ENCODE measurements at regions not wholly inside any gene's neighbourhood (a gene's known extent, or its start where the extent isn't known, plus 50 kb on each side); places are given as distances from the start of the nearest gene placed in this dataset.

DNA sequence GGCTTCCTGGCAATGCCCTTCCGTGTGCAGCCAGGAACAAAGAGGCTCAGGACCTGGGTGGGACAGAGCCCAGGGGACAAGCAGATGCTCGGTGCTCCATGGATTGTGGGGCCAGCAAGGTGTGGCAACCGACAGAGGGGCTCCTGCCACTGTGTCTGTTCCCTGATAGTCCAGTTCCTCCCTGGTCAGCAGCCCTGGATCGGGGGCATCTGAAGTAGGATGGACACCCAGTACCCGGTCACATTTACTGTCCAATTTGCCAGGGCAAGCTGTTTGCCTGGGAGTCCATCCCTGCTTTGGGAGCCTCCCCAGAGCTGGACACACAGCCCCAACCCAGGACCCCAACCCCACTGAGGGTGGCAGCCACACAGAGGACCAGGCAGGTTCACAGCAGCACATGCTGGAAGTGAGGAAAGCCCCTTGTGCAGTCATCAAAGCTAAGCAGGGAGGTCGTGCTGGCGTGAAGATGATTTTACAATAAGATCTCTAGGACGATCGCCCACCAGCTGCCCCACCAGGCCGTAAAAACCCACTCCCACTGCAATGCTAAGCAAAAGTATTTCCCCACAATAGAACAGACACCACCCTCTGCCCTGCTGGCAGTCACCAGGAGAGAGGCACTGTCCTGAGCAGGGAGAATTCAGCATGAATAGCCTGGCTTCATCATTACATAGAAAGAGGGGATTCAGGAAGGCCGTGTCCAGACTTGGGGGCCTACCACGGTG is 141.7 kb downstream of the NDUFA10 start:
- DNase-seq (ENCODE audit: low read depth), result no peak

GRCh38 chr2:239882781-239883180 is 142.4 kb downstream of the NDUFA10 start:
- DNase-seq (ENCODE audit: low read depth), result no peak

DNA sequence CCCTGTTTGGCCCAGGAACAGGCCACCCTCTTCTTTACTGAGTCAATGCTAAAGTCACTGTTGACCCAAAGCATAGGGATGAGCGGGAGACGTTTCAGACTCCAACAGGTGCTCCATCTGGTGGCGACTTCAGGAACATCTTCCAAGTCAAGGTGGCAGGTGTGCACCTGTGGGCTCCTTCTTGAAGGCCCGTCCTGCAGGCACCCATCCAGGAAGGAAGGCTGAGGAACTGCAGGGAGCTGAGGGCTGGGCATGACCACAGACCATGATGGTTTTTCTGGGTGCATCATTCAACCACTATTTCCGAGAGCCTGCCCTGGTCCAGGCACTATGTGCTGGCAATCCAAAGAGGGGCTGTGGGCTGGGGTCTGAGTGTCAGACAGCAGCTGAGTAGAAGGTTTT is 142.8 kb downstream of the NDUFA10 start:
- peak; percentile 33 for DNase-seq (ENCODE audit: low read depth)

DNA sequence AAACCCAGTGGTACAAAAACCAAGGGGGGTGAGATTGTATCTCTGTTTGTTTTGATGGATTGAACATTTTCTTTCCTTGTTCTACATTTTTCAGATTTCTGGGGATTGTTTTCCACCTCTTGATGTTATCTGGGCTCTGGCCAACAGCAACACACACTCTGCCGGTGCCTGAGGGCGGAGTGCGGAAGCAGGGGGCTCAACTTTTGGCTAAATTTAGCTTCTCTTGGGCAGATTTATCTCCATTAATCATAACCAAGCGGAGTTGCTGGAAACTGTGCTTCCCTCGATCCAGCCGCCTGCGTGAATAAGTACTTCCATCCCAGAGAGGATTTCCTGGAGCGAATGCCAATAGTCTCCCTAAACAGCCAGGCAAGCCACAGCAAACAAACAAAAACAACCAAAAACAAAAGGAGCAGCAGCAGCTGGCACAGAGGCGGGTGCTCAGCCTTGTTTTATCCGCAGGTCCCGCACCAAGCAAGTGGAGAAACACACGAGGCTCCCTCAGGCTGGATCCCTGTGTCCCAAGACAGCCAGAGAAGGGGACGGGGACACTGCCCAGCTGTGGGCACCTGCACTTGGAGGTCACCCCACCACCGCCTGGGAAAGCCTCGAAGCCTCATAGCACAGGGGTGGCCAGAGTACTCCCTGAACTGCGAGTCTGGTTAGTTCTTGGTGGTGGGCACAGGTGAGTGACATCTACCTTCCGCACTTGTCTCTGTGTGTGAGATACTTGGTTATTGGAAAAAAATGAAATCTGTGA is 143.4 kb downstream of the NDUFA10 start:
- no peak for DNase-seq (ENCODE audit: low read depth)

DNA sequence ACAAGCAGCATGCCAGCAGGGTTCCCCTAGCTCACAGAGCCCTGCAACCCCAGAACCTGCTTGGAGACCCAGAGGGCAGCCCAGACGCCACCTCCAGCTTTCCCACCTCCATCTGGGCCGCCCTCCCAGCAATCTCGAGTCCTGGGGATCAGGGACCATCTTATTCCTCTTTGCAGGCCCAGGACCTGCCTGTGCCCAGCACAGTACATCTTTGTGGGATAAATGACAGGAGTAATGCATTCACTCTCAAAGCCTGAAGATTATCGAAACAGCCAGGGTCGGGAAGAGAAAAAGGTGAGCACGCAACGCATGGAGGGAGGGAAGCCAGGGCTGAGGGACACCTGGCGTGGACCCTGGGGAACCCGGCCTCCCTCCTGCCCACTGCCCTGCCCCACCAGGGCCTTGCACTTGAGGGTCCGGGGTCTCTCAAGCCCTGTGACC is 144.1 kb downstream of the NDUFA10 start:
- DNase-seq (ENCODE audit: low read depth), result no peak

GRCh38 chr2:239880396-239880795 is 144.7 kb downstream of the NDUFA10 start:
- no peak for DNase-seq (ENCODE audit: low read depth)

GRCh38 chr2:239879423-239880084 is 145.6 kb downstream of the NDUFA10 start:
- no peak for DNase-seq (ENCODE audit: low read depth)

DNA sequence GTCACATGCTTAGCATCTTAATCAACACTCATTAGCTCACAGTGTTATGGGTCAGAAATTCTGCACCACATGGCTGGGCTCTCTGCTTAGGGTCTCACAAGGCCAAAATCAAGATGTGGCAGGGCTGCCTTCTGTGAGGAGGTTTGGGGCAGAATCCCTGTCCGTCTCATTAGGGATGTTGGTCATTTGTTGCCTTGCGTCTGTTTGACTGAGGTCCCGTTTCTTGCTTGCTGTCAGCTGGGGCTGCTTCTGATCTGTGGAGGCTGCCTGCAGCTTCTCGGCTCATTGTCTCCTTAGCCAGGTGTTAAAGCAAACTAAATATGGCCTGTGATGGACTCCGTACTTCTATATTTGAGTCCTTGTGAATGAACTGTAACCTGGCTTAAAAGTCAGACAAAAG is 146.5 kb downstream of the NDUFA10 start:
- DNase-seq (ENCODE audit: low read depth), result no peak

GRCh38 chr2:239876948-239877289 is 148.2 kb downstream of the NDUFA10 start:
- no peak for DNase-seq (ENCODE audit: low read depth)

DNA sequence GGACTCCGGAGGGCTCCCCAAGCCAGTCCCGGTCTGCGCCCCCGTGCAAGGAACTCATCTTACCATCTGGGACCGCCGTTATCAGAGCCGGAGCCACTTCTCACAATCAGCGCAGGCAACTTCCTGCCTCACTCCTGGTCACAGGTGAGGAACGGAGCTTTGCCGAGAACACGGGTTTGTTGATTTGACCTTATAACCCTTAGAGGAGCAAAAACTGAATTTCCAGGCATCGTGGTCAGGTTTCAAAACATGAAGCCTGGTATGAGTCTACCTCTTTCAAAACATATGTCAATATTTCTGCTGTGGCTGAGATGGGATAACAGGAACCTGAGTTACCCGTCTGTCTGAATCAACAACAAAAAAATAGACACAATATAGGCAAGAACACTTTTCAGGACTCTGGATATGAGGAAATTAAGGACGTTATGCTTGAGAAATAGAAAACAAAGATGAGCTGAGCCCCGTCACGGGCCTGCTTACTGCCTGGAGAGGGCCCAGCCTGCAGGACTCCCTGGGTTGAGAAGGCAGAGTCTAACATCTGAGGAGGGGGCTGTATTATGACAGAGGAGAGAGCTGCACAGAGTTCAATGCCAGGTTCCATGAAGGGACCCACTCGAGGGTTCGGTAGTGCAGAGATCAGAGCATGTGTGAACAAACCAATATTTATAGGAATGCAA is 148.7 kb downstream of the NDUFA10 start:
- DNase-seq (ENCODE audit: low read depth), result no peak

- DNase-seq (ENCODE audit: low read depth), result no peak
These were observed 150.3 kb downstream of the NDUFA10 start for GRCh38 chr2:239874636-239875356.

DNA sequence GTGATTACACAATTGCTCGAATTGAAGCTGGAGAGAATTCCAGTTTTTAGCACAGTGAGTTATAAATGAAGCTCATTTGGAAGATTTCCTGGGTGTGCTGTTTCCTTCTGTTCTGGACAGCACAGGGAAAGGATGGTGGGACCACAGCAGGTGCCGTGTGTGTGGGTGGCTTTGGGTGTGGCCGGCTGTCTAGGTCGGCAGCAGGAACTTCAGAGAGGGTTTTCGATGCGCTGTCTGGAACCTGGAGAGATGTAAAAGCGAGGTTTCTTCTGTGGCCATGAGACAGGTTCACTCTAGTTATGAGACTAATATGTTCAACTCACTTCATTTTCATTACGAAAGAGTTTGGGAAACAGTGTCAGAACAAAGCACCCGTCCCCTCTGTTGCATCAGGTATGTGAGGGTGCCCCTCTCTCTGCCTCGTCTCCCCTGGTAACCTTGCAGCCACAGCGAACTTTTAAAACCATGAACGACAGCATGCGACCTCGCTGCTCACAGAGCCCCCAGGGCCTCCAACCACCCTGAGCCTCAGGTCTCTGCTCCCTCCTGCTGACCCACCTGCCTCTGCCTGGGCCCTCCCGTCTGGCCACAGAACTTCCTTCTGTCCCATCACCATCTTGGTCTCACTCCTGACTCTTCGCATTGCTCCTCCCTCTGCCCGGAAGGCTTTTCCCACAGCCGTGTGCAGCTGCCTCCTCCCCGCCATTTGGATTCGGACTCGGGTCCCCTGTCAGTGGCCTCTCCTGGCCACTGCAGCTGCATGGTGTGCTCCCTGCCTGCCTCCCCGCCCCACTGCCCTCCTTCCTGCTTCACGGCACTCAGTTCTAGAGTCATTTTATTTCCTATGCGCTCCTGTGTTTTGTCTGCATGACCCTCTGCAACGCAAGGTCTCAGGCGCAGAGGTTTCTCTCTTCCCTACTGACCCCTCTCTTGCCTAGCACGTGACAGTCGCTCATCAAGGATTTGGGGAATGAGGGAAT is 151.2 kb downstream of the NDUFA10 start:
- DNase-seq (ENCODE audit: low read depth), result no peak

DNA sequence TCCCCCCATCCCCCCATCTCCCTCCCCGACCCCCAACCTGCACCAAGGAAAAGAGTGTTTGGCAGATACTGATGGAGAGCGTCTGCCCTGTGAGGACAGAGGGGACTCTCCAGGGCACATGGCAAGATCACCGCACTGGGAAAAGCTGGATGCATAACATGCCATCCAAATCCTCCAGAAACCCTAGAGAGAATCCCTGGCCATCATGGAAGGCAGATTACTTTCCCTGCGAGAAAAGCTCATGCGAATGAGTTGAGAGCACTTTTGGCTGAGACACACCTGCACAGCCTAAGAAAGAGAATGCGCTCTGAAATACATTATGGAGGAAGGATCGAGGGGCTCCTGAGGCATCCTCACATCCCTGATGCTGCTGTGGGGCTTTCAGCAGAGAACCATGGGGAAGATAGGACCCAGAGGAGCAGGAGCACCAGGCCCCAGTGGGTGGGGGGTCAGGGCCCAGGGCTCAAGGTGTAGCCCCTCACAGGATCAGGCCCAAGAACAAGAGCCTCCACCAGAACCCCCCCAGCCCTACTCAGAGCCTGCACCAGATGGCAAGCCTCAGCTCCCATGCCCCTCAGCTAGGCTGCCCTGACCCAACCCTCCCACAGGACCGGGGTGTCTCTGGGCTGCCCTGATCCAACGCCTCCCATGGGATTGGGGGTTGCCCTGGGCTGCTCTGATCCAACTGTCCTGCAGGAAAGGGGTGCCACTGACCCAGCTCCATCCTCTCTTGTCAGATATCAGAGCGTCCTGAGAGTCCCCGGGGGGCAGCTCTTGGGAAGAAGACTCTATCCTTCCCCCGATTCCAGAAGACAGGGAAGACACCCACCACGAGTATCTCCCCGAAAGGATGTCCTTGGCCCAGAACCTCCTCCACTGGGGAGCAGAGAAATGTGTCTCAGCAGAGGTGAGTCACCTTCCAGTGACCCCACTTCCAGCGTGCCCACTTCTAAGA is 153.4 kb downstream of the NDUFA10 start:
- DNase-seq (ENCODE audit: low read depth), result no peak

DNA sequence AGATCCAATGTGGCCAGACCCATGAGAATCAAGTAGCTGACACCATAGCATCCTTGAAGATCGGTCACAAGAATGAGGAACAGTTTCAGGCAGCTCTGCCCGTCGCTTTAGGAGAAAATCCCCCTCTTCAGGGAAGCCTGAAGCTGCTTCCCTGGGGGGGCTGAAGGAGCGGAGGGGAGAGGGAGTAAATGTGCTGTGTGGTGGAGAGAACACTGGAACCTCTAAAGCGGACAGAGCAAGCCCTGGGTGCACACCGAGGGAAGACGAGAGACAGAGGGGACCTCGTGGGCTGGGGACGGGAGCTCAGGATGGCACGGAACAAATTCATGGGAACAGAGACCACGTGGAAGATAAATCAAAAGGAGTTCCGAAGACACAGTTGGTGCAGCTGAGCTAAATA is 154.3 kb downstream of the NDUFA10 start:
- DNase-seq (ENCODE audit: low read depth), result no peak

- DNase-seq (ENCODE audit: low read depth), result no peak
These were observed 154.9 kb downstream of the NDUFA10 start for GRCh38 chr2:239870276-239870675.

DNA sequence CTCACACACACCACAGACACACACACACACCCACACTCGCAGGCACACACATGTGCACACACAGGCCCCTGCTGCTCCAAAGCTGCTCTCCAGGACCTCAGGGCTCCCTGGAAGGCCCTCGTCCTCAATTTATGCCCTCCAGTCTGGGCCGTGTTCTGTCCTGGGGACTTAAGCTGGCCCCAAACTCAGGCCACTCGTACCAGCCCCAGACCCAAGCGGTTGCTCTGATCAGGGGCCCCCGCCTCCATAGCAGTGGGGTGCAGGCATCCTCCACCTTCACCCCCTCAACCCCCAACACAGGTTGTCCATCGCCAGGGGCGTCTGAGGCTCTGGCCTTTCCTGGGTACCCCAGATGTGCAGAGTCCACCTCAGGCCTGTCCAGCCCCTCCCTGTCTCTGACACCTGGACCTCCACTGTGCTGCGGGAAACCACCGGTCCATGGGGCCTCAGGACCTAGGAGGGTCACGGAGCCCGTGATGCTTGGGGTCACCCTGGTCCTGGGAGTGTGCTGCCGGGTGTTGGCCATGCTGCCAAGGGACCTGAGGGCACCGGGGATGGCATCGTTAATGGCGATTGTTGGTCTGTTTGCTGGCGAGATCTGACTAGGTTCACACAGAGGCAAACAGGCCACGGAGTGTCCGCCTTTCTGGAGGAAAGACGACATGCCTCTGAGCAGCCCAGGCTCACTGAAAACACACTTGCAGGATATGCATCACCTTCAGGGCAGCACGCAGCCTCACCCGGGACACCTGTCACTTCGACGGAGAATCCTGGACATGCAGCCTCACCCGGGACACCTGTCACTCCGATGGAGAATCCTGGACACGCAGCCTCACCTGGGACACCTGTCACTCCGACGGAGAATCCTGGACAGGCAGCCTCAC is 155.6 kb downstream of the NDUFA10 start:
- no peak for DNase-seq (ENCODE audit: low read depth)

DNA sequence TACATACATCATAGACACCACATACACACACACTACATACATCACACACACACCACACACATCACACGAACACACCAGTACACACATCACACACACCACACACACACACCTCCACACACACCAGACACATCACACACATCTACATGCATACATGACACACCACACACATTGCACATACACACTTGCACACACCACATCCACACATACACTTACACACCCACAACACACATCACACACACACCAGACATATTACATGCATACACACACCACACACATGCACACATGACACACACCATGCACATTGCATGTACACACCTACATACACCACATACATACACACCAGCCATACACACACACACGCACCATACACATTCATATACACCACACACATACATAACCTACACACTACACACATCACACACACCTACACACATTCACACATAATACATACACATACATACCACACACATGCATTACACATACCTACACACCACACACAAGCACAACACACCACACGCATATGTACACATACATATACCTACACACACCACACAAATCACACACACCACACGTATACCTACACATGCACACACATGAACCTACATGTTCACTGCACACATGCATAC is 156.5 kb downstream of the NDUFA10 start:
- no peak for DNase-seq (ENCODE audit: low read depth)

DNA sequence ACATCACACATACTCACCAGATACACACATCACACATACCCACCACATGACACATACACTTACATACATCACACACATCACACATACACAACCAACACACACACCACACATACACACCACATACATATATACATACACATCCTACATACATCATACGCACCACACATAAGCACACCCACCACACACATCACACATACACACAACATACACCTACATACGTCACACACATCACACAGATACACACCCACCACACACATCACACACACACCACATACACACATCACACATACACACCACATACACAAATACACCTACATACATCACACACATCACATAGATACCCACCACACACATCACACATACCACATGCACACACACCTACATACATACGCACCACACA is 158.4 kb downstream of the NDUFA10 start:
- no peak for DNase-seq (ENCODE audit: low read depth)

Data from stimulated activated CD8-positive, alpha-beta memory T cell treated with anti-CD3 and anti-CD28 coated beads, Interleukin-12 subunit alpha, Interleukin-12 subunit beta, amount 100 ng/mL, for 1 hour (primary cell).